ENCODE measurements at regions not wholly inside any gene's neighbourhood (a gene's known extent, or its start where the extent isn't known, plus 50 kb on each side); places are given as distances from the start of the nearest gene placed in this dataset.

- no peak overlapping the region for H3K23ac ChIP-seq (ENCODE audit: insufficient read length)
- H4K8ac ChIP-seq (ENCODE audit: extremely low read depth, insufficient read depth, low read length): no peak overlapping the region
- no peak overlapping the region for H3K4ac ChIP-seq (replicated peaks; ENCODE audit: insufficient read length, low read depth, low read length)
- no peak overlapping the region for H2AFZ ChIP-seq (ENCODE audit: low read length)
- H3K79me1 ChIP-seq (ENCODE audit: low read depth, low read length): no peaks in the 10 kb centered on the region
- no peak overlapping the region for H2AK5ac ChIP-seq (ENCODE audit: low read depth, low read length)
- DNase-seq (ENCODE audit: low read depth in 1 of 2, low spot score in 2 of 2) (no peak), FAIRE-seq (no peak)
- no peak overlapping the region for H2BK15ac ChIP-seq (ENCODE audit: low read length)
- H3K27ac ChIP-seq (ENCODE audit: low read depth, low read length): no peak overlapping the region
- no peak overlapping the region for H4K5ac ChIP-seq (ENCODE audit: insufficient read length, low read depth, low read length)
- WGBS, 2 experiments (ENCODE audit: extremely low coverage in 1 of 2, insufficient coverage in 1 of 2, insufficient read length in 1 of 2, insufficient replicate concordance in 2 of 2, low coverage in 1 of 2, low lambda C conversion rate in 2 of 2, missing lambda C conversion rate in 1 of 2): 87% methylated on average over 1 of the region's 1 CpG; no CpG with 5 or more reads in 1 of the 2 experiments
- H3K9me3 ChIP-seq (ENCODE audit: insufficient read depth in 2 of 2, low read depth in 1 of 2, low read length in 1 of 2): no peaks in the 10 kb centered on the region
- H3K4me2 ChIP-seq (ENCODE audit: insufficient read depth in 1 of 2, low read depth in 2 of 2, low read length in 2 of 2): no peak overlapping the region
- no peak overlapping the region for H3K18ac ChIP-seq (ENCODE audit: extremely low read depth, low read length)
- no peak overlapping the region for H2BK120ac ChIP-seq (replicated peaks; ENCODE audit: low read depth, low read length)
- H4K20me1 ChIP-seq (replicated peaks in 1 of 2; ENCODE audit: control insufficient read depth in 1 of 2, insufficient read depth in 2 of 2, low read length in 2 of 2): no peaks in the 10 kb centered on the region
- no peaks in the 10 kb centered on the region for H3K23me2 ChIP-seq (ENCODE audit: low read depth, low read length)
- no peaks in the 10 kb centered on the region for H3K36me3 ChIP-seq (ENCODE audit: control insufficient read depth in 2 of 4, insufficient read depth in 4 of 4, low read length in 3 of 4)
- no peak overlapping the region for H4K91ac ChIP-seq (replicated peaks; ENCODE audit: insufficient read length, low read length)
- peaks cover 0 to 5% (median 2%) of the 10 kb centered on the region in 4 experiments; a peak in 2 of 7 replicates for H3K4me1 ChIP-seq (replicated peaks in 1 of 4; ENCODE audit: control insufficient read depth in 3 of 4, insufficient read depth in 4 of 4, low read length in 3 of 4)
- H3K56ac ChIP-seq (replicated peaks; ENCODE audit: insufficient read length, low read depth, low read length): no peak overlapping the region
- no peak overlapping the region for H2BK20ac ChIP-seq (ENCODE audit: low read length)
- no peak overlapping the region for H2BK12ac ChIP-seq (ENCODE audit: low read depth, low read length)
- no peaks in the 10 kb centered on the region for H3K79me2 ChIP-seq (ENCODE audit: control insufficient read depth in 1 of 2, insufficient read depth in 2 of 2, low read length in 2 of 2)
- ChIA-PET CTCF (ENCODE audit: partially characterized antibody) (no interaction called here), POLR2A (ENCODE audit: partially characterized antibody) (no interaction called here)
- no peak overlapping the region for H3K4me3 ChIP-seq (ENCODE audit: extremely low read depth in 1 of 4, insufficient read depth in 2 of 4, low read depth in 3 of 4, low read length in 4 of 4)
- H3K27me3 ChIP-seq (replicated peaks in 1 of 4; ENCODE audit: control insufficient read depth in 3 of 4, extremely low read depth in 1 of 4, insufficient read depth in 3 of 4, low read length in 3 of 4): peaks cover 0 to 2% (median 0%) of the 10 kb centered on the region in 4 experiments; a peak in 1 of 7 replicates
- no peak overlapping the region for H2BK5ac ChIP-seq (ENCODE audit: low read depth, low read length)
- no peak overlapping the region for H3K14ac ChIP-seq (ENCODE audit: insufficient read length)
- no peak overlapping the region for H3K9ac ChIP-seq (replicated peaks in 1 of 4; ENCODE audit: extremely low read depth in 1 of 4, low read depth in 3 of 4, low read length in 3 of 4)
- TF ChIP-seq BCL11A (IDR thresholded peaks at IDR 0.05; ENCODE audit: low read depth in 2 of 2, low read length in 2 of 2): no peak
- TF ChIP-seq EP300 (IDR thresholded peaks at IDR 0.05; ENCODE audit: borderline replicate concordance in 1 of 2, low read depth in 2 of 2, low read length in 2 of 2): no peak
- no peak for TF ChIP-seq MAFK (IDR thresholded peaks at IDR 0.05; ENCODE audit: low read depth, low read length)
- no peak for TF ChIP-seq CTBP2 (IDR thresholded peaks at IDR 0.05; ENCODE audit: borderline replicate concordance, insufficient read depth, insufficient read length, low read length)
- no peak for TF ChIP-seq ASH2L (IDR thresholded peaks at IDR 0.05; ENCODE audit: low read length)
- TF ChIP-seq RFX5 (IDR thresholded peaks at IDR 0.05; ENCODE audit: borderline replicate concordance, low read depth, low read length): no peak
Measured at GRCh38 chr4:174133551-174133950, 149.9 kb downstream of the FBXO8 start.
